ENCODE measurements at regions not wholly inside any gene's neighbourhood (a gene's known extent, or its start where the extent isn't known, plus 50 kb on each side); places are given as distances from the start of the nearest gene placed in this dataset.

- TF ChIP-seq, protein P1, sequence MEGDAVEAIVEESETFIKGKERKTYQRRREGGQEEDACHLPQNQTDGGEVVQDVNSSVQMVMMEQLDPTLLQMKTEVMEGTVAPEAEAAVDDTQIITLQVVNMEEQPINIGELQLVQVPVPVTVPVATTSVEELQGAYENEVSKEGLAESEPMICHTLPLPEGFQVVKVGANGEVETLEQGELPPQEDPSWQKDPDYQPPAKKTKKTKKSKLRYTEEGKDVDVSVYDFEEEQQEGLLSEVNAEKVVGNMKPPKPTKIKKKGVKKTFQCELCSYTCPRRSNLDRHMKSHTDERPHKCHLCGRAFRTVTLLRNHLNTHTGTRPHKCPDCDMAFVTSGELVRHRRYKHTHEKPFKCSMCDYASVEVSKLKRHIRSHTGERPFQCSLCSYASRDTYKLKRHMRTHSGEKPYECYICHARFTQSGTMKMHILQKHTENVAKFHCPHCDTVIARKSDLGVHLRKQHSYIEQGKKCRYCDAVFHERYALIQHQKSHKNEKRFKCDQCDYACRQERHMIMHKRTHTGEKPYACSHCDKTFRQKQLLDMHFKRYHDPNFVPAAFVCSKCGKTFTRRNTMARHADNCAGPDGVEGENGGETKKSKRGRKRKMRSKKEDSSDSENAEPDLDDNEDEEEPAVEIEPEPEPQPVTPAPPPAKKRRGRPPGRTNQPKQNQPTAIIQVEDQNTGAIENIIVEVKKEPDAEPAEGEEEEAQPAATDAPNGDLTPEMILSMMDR (IDR thresholded peaks at IDR 0.05; ENCODE audit: low read depth, low read length): no peak
- in situ Hi-C loops (cut with HindIII; ENCODE audit: low sequenced_read_pairs): no loop called here
- no peak for DNase-seq (ENCODE audit: low read depth, low spot score)
- H3K4me3 ChIP-seq (ENCODE audit: low read depth, low read length): no peak overlapping the region
Observed at GRCh38 chr2:81545626-81546025, 1241.1 kb upstream of the LRRTM1 start.

DNA sequence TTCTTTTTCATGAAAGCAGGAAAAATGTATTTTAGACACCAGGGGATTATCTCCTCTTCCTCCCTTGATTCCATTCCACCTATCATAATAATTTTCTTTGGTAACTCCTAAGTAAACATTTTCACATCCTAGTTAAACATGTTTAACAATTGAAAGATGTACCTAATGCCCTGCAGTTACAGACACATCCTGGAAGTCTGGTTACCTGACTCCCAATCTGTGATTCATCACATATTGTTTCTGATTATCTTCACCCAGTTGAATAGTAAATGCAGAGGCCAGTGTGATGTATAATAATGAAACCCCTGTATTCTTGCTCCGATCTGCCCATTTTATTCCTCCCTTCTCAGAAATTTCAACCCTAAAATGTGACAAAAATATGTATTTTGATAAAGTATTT lies 1237.6 kb upstream of the LRRTM1 start:
- DNase-seq (ENCODE audit: low read depth, low spot score): no peak
- in situ Hi-C loops (cut with HindIII; ENCODE audit: low sequenced_read_pairs): no loop called here
- no peak overlapping the region for H3K4me3 ChIP-seq (ENCODE audit: low read depth, low read length)
- TF ChIP-seq, protein P1 (IDR thresholded peaks at IDR 0.05; ENCODE audit: low read depth, low read length): no peak

DNA sequence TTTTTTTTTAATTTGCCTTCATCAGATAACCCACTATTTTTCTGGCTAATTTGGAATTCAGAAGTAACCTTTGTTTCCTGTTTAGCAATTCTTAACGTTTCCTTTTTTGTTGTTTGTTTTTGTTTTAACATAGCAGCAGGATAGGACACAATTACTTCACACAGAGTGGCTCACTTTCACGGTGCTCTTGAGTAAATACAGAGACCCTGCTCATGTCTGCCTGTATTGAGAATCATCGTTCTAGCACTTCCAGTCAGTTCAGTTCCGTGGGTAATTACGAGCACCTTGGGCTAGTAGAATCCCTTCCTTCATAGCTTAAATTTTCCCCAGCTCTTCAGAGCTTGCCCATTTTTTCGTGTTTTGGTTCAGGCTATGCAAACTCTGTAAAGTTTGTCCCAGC lies 1225.4 kb upstream of the LRRTM1 start:
- no peak for DNase-seq (ENCODE audit: low read depth, low spot score)
- in situ Hi-C loops (cut with HindIII; ENCODE audit: low sequenced_read_pairs): no loop called here
- H3K4me3 ChIP-seq (ENCODE audit: low read depth, low read length): no peak overlapping the region
- TF ChIP-seq, protein P1 (IDR thresholded peaks at IDR 0.05; ENCODE audit: low read depth, low read length): no peak

GRCh38 chr2:81528852-81529480 lies 1224.4 kb upstream of the LRRTM1 start:
- DNase-seq (ENCODE audit: low read depth, low spot score): no peak
- in situ Hi-C loops (cut with HindIII; ENCODE audit: low sequenced_read_pairs): no loop called here
- H3K4me3 ChIP-seq (ENCODE audit: low read depth, low read length): no peak overlapping the region
- TF ChIP-seq, protein P1 (IDR thresholded peaks at IDR 0.05; ENCODE audit: low read depth, low read length): no peak

DNA sequence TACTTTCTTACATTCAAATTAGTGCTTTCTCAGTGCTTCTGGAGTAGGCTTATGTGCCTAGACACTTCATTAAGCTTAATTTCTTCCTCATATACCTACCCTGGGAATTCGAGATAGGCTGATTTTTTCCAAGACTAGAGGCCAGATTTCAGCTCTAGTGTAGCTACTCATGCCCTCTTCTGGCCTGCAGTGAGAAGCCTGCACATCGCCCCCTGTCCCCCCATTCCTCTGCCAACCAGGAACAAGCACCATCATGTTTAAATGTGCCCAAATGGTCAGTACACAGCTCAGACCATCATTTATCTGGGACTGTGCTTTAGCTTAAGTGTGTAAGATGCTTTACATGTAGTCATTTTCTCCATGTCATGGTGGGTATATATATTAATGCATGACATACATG lies 1218.8 kb upstream of the LRRTM1 start:
- H3K4me3 ChIP-seq (ENCODE audit: low read depth, low read length): no peak overlapping the region
- no peak for DNase-seq (ENCODE audit: low read depth, low spot score)
- in situ Hi-C loops (cut with HindIII; ENCODE audit: low sequenced_read_pairs): no loop called here
- TF ChIP-seq, protein P1 (IDR thresholded peaks at IDR 0.05; ENCODE audit: low read depth, low read length): no peak

GRCh38 chr2:81513328-81513727 lies 1208.8 kb upstream of the LRRTM1 start:
- DNase-seq (ENCODE audit: low read depth, low spot score): no peak
- H3K4me3 ChIP-seq (ENCODE audit: low read depth, low read length): no peak overlapping the region
- TF ChIP-seq, protein P1 (IDR thresholded peaks at IDR 0.05; ENCODE audit: low read depth, low read length): no peak
- in situ Hi-C loops (cut with HindIII; ENCODE audit: low sequenced_read_pairs): no loop called here

Data from astrocyte of the spinal cord (primary cell).